Naive thymus-derived CD8-positive, alpha-beta T cell (primary cell): ENCODE measurements at regions not wholly inside any gene's neighbourhood (a gene's known extent, or its start where the extent isn't known, plus 50 kb on each side); places are given as distances from the start of the nearest gene placed in this dataset.

Experiments
- ATAC-seq, 2 donors: fragments of 150-1000 bp; cut with Tn5 transposase in 1 of 2; sonication (Bioruptor Pico), chemical (Tn5 transposase) in 1 of 2; 1 replicate in 1 of 2; 2 replicates in 1 of 2; pipeline ENCODE4 v1.10.0; 2021; ENCODE audit warnings: mild to moderate bottlenecking in 2 of 2, moderate library complexity in 2 of 2
- POLR2A ChIA-PET: fragments of 350-600 bp; sonication (Branson Sonifier 250); formaldehyde crosslinking; loops from one replicate; lab custom pipeline; 2021; ENCODE audit warnings: antibody characterized with exemption; lab: Charles Lee
- DNase-seq, 10 donors: peaks; one replicate each; pipeline versions ENCODE4 v3.0.0 to v3.0.0-alpha.2; 2020 to 2022
- H3K27ac Mint-ChIP-seq, 10 donors: one replicate each; pipeline ENCODE4 v1.8.0; 2020 to 2022; ENCODE audit warnings: mild to moderate bottlenecking in 10 of 10, mixed read lengths in 10 of 10, moderate library complexity in 4 of 10, inconsistent platforms in 1 of 10
- H3K27me3 Mint-ChIP-seq, 5 donors: one replicate each; pipeline ENCODE4 v1.8.0; 2021 to 2022; ENCODE audit warnings: mixed read lengths in 5 of 5
- H3K36me3 Mint-ChIP-seq, 3 donors: one replicate each; pipeline ENCODE4 v1.8.0; 2020 to 2022; ENCODE audit warnings: mixed read lengths in 3 of 3, mild to moderate bottlenecking in 2 of 3, inconsistent platforms in 1 of 3
- H3K4me1 Mint-ChIP-seq, 4 donors: one replicate each; pipeline ENCODE4 v1.8.0; 2021 to 2022; ENCODE audit warnings: mixed read lengths in 4 of 4
- H3K4me3 Mint-ChIP-seq, 10 donors: one replicate each; pipeline ENCODE4 v1.8.0; 2020 to 2022; ENCODE audit warnings: mild to moderate bottlenecking in 10 of 10, mixed read lengths in 10 of 10, moderate library complexity in 6 of 10, inconsistent platforms in 1 of 10
- H3K9me3 Mint-ChIP-seq, 9 donors: one replicate each; pipeline ENCODE4 v1.8.0; 2020 to 2022; ENCODE audit warnings: mixed read lengths in 9 of 9, mild to moderate bottlenecking in 3 of 9, inconsistent platforms in 1 of 9, moderate library complexity in 1 of 9

GRCh38 chr20:10987651-10988383 lies 314.0 kb upstream of the JAG1 start:
- Mint-ChIP-seq H3K27me3 (peaks cover 0 to 2% (median 0%) of the 10 kb centered on the region in 5 donors), H3K4me3 (no peak overlapping the region), H3K9me3 (peaks cover 0 to 2% (median 0%) of the 10 kb centered on the region in 9 donors), H3K36me3 (peaks cover 0 to 4% (median 0%) of the 10 kb centered on the region in 3 donors), H3K27ac (no peak overlapping the region), H3K4me1 (no peaks in the 10 kb centered on the region)
- ATAC-seq (no peak), DNase-seq (no peak)
- POLR2A ChIA-PET = no interaction called here

DNA sequence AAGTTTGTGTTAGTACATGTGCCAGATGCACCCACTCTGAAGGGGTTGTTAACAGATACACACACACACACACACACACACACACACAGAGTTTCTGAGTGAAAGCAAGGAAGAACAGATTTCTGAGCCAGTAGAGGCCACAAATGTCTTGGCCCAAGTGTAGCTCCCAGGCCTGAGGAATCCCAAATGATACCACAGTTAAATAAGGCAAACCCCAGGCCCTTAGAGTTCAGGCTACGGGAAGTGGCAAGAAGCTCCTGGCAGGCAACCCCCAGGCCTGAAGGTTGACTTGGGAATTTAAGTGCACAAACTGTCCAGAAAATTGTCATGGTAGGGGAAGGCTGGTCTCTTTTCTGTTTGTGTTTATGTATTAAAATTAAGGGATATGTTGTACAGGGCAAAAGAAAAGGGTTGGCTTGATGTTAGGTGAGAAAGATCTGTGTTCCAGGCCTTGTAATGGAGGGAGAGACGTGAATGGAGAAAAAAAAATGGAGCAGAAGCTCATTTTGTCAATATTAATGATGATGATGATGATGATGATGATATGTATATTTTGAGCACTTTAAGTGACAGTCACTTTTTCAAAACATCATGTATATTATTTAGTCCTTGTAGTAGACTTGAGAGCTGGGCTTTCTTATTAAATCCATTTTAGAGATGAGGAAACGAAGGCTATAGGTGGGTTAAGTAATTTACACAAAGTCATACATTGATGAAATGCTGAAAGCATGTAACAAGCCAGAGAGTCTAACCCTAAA lies 317.0 kb upstream of the JAG1 start:
- Mint-ChIP-seq H3K36me3 (peaks cover 0 to 4% (median 0%) of the 10 kb centered on the region in 3 donors), H3K4me3 (no peak overlapping the region), H3K27me3 (peaks cover 0 to 5% (median 1%) of the 10 kb centered on the region in 5 donors), H3K27ac (no peak overlapping the region), H3K9me3 (peaks cover 0 to 2% (median 0%) of the 10 kb centered on the region in 9 donors), H3K4me1 (no peaks in the 10 kb centered on the region)
- POLR2A ChIA-PET = no interaction called here
- ATAC-seq (no peak), DNase-seq (no peak)

GRCh38 chr20:10992731-10993130 lies 318.9 kb upstream of the JAG1 start:
- peaks cover 0 to 4% (median 0%) of the 10 kb centered on the region in 3 donors for H3K36me3 Mint-ChIP-seq
- no peak overlapping the region for H3K27ac Mint-ChIP-seq
- no peak overlapping the region for H3K4me3 Mint-ChIP-seq
- peaks cover 0 to 6% (median 0%) of the 10 kb centered on the region in 9 donors for H3K9me3 Mint-ChIP-seq
- POLR2A ChIA-PET = no interaction called here
- ATAC-seq (no peak), DNase-seq (no peak)
- no peaks in the 10 kb centered on the region for H3K4me1 Mint-ChIP-seq
- peaks cover 0 to 5% (median 1%) of the 10 kb centered on the region in 5 donors for H3K27me3 Mint-ChIP-seq

DNA sequence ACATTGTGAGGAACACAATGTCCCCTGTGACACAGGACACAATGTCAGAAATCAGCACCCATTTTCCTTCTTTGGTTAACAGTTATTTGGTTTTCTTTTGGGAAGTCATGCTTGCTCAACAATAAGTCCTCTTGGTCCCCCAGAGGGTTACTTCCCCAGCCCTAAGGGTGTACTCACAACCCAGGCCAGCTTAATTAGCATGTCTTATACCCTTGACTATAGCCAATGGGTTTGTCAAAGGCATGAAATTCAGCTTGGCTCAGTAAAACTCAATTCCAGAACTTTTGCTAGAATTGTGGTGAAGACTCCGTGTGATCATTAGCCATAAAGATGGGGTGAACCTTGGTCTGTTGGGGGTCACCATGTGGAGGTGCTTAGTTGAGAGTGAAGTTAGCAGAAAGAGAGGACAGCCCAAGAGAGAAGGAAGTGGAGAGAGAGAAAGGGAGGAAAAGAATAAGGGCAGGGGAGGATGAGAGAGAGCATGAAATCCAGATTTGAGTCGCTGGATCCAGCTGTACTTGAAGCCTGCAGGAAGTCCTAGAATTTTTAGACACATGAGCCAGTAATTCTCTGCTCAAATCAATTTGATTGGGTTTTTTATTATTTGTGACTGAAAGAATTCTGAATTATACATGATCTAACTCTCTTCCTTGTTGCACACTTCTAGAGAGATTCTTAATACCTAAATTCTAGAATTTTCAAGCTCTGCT lies 321.3 kb upstream of the JAG1 start:
- POLR2A ChIA-PET = no interaction called here
- Mint-ChIP-seq H3K27ac (no peak overlapping the region), H3K27me3 (peaks cover 0 to 5% (median 0%) of the 10 kb centered on the region in 5 donors), H3K36me3 (no peaks in the 10 kb centered on the region), H3K4me1 (no peaks in the 10 kb centered on the region), H3K4me3 (no peak overlapping the region), H3K9me3 (peaks cover 0 to 3% (median 0%) of the 10 kb centered on the region in 9 donors)
- DNase-seq (no peak), ATAC-seq (no peak)

DNA sequence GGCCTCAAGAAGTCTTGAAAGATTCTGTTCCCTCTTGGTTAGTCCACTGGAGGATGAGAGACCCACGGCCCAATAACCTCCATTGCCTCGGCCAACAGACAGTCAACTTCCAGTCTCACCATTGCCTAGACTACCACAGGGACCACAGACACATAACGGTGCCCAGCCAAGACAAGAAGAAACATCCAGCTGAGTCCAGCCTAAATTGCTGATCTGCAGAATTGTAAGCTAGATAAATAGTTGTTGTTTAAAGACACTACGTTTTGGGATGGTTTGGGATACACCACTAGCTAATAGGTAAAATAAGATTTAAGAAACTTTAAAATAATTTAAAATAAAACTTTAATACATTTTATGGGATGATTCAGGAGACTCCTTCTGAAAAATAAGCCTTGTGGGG lies 324.7 kb upstream of the JAG1 start:
- H3K4me1 Mint-ChIP-seq = no peaks in the 10 kb centered on the region
- no peak for DNase-seq
- H3K27me3 Mint-ChIP-seq = peaks cover 0 to 5% (median 0%) of the 10 kb centered on the region in 5 donors
- no peak for ATAC-seq
- no peak overlapping the region for H3K27ac Mint-ChIP-seq
- peaks cover 0 to 3% (median 0%) of the 10 kb centered on the region in 9 donors for H3K9me3 Mint-ChIP-seq
- no peak overlapping the region for H3K4me3 Mint-ChIP-seq
- POLR2A ChIA-PET = no interaction called here
- no peaks in the 10 kb centered on the region for H3K36me3 Mint-ChIP-seq

- DNase-seq = no peak
- POLR2A ChIA-PET = no interaction called here
- ATAC-seq = no peak
- Mint-ChIP-seq H3K36me3 (no peaks in the 10 kb centered on the region), H3K27me3 (no peaks in the 10 kb centered on the region), H3K9me3 (peaks cover 0 to 7% (median 0%) of the 10 kb centered on the region in 9 donors), H3K27ac (no peak overlapping the region), H3K4me1 (no peaks in the 10 kb centered on the region), H3K4me3 (no peak overlapping the region)
Measured at GRCh38 chr20:11000416-11000815, 326.6 kb upstream of the JAG1 start.

- H3K9me3 Mint-ChIP-seq = peaks cover 0 to 7% (median 1%) of the 10 kb centered on the region in 9 donors
- no peaks in the 10 kb centered on the region for H3K36me3 Mint-ChIP-seq
- no peak for ATAC-seq
- no peak overlapping the region for H3K4me3 Mint-ChIP-seq
- no peak overlapping the region for H3K27ac Mint-ChIP-seq
- no peak for DNase-seq
- H3K4me1 Mint-ChIP-seq = no peaks in the 10 kb centered on the region
- peaks cover 0 to 4% (median 0%) of the 10 kb centered on the region in 5 donors for H3K27me3 Mint-ChIP-seq
- POLR2A ChIA-PET = no interaction called here
Measured at GRCh38 chr20:11001302-11001701, 327.5 kb upstream of the JAG1 start.

DNA sequence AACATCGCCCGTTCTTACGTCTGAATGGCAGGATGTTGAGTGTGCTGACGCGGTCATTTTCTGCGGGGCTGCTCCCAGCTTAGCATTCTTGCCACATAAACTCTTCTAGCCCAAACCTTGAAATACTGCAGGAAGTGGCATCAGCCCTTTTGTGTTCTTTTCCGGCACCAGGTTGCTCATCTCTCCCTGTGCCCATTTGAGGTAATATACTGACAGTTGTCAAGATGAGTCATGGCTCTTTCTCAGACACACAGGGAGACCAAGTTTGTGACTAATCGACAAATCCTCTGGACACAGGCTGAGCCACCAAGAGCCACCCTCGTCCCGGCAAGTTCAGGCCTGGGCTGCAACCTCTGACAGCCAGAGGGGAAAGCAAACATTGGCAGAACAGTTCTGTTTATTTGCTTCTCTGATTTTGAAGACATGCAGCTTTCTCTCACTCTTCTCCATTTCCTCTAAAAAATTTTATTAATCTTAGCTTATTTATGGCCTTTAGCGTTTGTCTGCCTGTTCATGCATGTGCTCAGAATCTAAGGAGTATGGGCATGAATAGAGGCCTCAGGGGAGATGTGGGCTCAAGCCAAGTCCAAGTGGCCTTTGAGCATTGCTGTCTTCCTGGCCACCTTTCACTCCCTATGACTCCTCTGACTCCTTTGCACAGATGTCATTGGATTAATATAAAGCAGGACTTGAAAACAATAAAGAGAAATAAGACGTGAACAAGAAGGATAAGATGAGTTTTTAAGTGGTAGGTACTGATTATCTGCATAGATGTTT lies 328.2 kb upstream of the JAG1 start:
- ATAC-seq (no peak), DNase-seq (no peak)
- H3K27ac Mint-ChIP-seq = no peak overlapping the region
- H3K27me3 Mint-ChIP-seq = peaks cover 0 to 10% (median 0%) of the 10 kb centered on the region in 5 donors
- peaks cover 0 to 10% (median 2%) of the 10 kb centered on the region in 9 donors for H3K9me3 Mint-ChIP-seq
- H3K4me1 Mint-ChIP-seq = no peaks in the 10 kb centered on the region
- POLR2A ChIA-PET = no interaction called here
- H3K4me3 Mint-ChIP-seq = no peak overlapping the region
- peaks cover 0 to 2% (median 0%) of the 10 kb centered on the region in 3 donors for H3K36me3 Mint-ChIP-seq

GRCh38 chr20:11003341-11003740 lies 329.5 kb upstream of the JAG1 start:
- Mint-ChIP-seq H3K4me3 (no peak overlapping the region), H3K36me3 (peaks cover 0 to 5% (median 0%) of the 10 kb centered on the region in 3 donors), H3K9me3 (peaks cover 0 to 10% (median 2%) of the 10 kb centered on the region in 9 donors), H3K4me1 (no peaks in the 10 kb centered on the region), H3K27me3 (peaks cover 0 to 10% (median 0%) of the 10 kb centered on the region in 5 donors), H3K27ac (no peak overlapping the region)
- ATAC-seq = no peak
- no peak for DNase-seq
- POLR2A ChIA-PET = no interaction called here

- no peak for ATAC-seq
- no peaks in the 10 kb centered on the region for H3K4me1 Mint-ChIP-seq
- peaks cover 0 to 10% (median 2%) of the 10 kb centered on the region in 5 donors for H3K27me3 Mint-ChIP-seq
- peaks cover 0 to 5% (median 0%) of the 10 kb centered on the region in 3 donors for H3K36me3 Mint-ChIP-seq
- H3K27ac Mint-ChIP-seq = no peak overlapping the region
- peaks cover 0 to 13% (median 5%) of the 10 kb centered on the region in 9 donors for H3K9me3 Mint-ChIP-seq
- H3K4me3 Mint-ChIP-seq = no peak overlapping the region
- no peak for DNase-seq
- POLR2A ChIA-PET = no interaction called here
Measured at GRCh38 chr20:11008444-11009033, 334.7 kb upstream of the JAG1 start.

GRCh38 chr20:11011653-11012052 lies 337.9 kb upstream of the JAG1 start:
- Mint-ChIP-seq H3K27me3 (peaks cover 0 to 4% (median 2%) of the 10 kb centered on the region in 5 donors), H3K27ac (no peak overlapping the region), H3K4me3 (no peak overlapping the region), H3K36me3 (peaks cover 0 to 5% (median 0%) of the 10 kb centered on the region in 3 donors), H3K4me1 (no peaks in the 10 kb centered on the region), H3K9me3 (peaks cover 0 to 7% (median 3%) of the 10 kb centered on the region in 9 donors)
- DNase-seq (no peak), ATAC-seq (no peak)
- POLR2A ChIA-PET = no interaction called here

DNA sequence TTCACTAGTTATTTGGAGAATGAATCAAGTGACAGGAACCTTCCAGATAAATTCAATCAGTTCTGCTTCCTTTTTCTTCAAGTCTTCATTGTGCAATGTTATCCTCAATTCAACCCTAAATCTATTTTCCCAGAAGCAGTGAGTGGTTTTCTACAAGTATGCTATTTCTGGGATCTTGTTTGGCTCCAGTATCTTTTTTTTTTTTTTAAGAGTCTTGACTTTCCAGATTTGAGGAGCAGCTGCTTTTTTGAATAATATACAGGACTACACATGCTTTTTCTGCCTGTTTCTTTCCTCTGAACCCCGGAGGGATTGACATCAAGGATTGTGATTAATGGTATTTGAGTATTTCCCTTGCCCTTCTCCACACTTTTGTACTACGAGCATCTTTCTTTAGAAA lies 339.2 kb upstream of the JAG1 start:
- Mint-ChIP-seq H3K4me1 (no peaks in the 10 kb centered on the region), H3K4me3 (no peak overlapping the region), H3K27ac (no peak overlapping the region), H3K27me3 (peaks cover 0 to 4% (median 0%) of the 10 kb centered on the region in 5 donors), H3K9me3 (peaks cover 0 to 8% (median 3%) of the 10 kb centered on the region in 9 donors), H3K36me3 (no peaks in the 10 kb centered on the region)
- ATAC-seq = no peak
- DNase-seq = no peak
- POLR2A ChIA-PET = no interaction called here
